Colonic mucosa (tissue), 4 donors: ENCODE measurements at regions not wholly inside any gene's neighbourhood (a gene's known extent, or its start where the extent isn't known, plus 50 kb on each side); places are given as distances from the start of the nearest gene placed in this dataset.

Experiments used
- DNase-seq: peaks from one replicate; pipeline ENCODE4 v3.0.0-alpha.2; 2020
- H3K27ac ChIP-seq: fragments of 200-600 bp; one replicate; pipeline ENCODE4 v1.8.0; 2021
- H3K27me3 ChIP-seq: fragments of 200-600 bp; one replicate; pipeline ENCODE4 v1.8.0; 2021
- H3K36me3 ChIP-seq: fragments of 200-600 bp; one replicate; pipeline ENCODE4 v1.8.0; 2021
- H3K4me1 ChIP-seq: fragments of 200-600 bp; one replicate; pipeline ENCODE4 v1.8.0; 2021; ENCODE audit warnings: mild to moderate bottlenecking
- H3K4me3 ChIP-seq: fragments of 200-600 bp; one replicate; pipeline ENCODE4 v1.8.0; 2021
- H3K9ac ChIP-seq, 2 donors: one replicate each; pipeline ENCODE4 v1.7.0; 2013; ENCODE audit warnings: control low read depth in 2 of 2, low read depth in 2 of 2, low read length in 2 of 2
- H3K9me3 ChIP-seq: fragments of 200-600 bp; one replicate; pipeline ENCODE4 v1.8.0; 2021
- intact Hi-C: fragments of 100-400 bp; cut with DNase I; formaldehyde crosslinking; loops from one replicate; pipeline ENCODE4 v1.14.1; 2022
- TF ChIP-seq, protein P1 (sequence below): fragments of 200-600 bp; IDR thresholded peaks from one replicate; pipeline ENCODE4 v1.8.0; 2022; ENCODE audit warnings: antibody characterized with exemption, mild to moderate bottlenecking
- donor health status: healthy.
- donor health status: DM: no; HTN: no; CAD: no.
- donor health status: DM: no; HTN: no; CAD: no.

DNA sequence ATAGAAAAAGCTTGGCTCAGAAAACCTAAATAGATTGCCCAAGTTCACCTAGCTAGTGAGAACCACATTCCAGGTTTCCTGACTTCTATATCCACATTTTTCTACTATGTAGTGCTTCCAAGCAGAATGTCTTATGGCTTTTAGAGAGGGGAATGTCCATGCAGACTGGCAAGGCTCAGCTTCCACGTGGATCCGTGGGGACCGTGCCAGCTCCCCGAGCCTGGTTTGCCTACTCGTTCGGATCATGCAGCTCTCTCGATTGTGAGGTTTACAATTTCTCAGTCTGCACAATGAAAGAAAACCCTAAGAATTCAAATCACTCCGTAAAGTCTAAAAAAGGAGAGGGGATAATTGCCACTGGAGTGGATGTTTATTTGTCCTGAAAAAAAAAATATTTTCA, 256.5 kb upstream of the NR4A3 start:
- Histone ChIP-seq H3K9me3 (no peaks in the 10 kb centered on the region), H3K36me3 (no peaks in the 10 kb centered on the region), H3K4me1 (no peaks in the 10 kb centered on the region), H3K27me3 (no peaks in the 10 kb centered on the region), H3K9ac (no peak overlapping the region), H3K4me3 (no peak overlapping the region), H3K27ac (no peak overlapping the region)
- DNase-seq, result no peak
- intact Hi-C loops, result no loop called here
- TF ChIP-seq, protein P1, sequence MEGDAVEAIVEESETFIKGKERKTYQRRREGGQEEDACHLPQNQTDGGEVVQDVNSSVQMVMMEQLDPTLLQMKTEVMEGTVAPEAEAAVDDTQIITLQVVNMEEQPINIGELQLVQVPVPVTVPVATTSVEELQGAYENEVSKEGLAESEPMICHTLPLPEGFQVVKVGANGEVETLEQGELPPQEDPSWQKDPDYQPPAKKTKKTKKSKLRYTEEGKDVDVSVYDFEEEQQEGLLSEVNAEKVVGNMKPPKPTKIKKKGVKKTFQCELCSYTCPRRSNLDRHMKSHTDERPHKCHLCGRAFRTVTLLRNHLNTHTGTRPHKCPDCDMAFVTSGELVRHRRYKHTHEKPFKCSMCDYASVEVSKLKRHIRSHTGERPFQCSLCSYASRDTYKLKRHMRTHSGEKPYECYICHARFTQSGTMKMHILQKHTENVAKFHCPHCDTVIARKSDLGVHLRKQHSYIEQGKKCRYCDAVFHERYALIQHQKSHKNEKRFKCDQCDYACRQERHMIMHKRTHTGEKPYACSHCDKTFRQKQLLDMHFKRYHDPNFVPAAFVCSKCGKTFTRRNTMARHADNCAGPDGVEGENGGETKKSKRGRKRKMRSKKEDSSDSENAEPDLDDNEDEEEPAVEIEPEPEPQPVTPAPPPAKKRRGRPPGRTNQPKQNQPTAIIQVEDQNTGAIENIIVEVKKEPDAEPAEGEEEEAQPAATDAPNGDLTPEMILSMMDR, result no peak

DNA sequence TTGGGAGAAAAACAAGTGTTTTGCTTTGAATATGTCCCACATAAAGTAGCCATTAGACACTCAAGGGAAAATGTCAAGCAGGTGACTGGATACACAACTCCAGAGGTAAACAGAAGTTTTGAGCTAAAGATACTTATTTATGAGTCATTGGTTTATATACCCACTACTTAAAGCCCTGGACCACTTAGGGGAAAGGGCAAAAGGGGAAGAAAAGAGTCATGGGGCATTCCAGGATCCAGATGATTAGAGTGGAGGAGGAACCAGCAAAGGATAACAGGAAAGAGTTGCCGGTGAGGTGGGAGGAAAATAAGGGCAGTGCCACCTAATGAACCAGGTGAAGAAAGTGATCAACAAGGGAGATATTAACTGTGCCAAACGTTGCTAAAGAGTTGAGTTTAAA, 254.2 kb upstream of the NR4A3 start:
- intact Hi-C loops, result no loop called here
- H3K9me3 ChIP-seq, result no peaks in the 10 kb centered on the region
- no peaks in the 10 kb centered on the region for H3K4me1 ChIP-seq
- no peak overlapping the region for H3K9ac ChIP-seq
- H3K4me3 ChIP-seq, result no peak overlapping the region
- H3K27ac ChIP-seq, result no peak overlapping the region
- no peak for DNase-seq
- no peaks in the 10 kb centered on the region for H3K36me3 ChIP-seq
- TF ChIP-seq, protein P1, result no peak
- no peaks in the 10 kb centered on the region for H3K27me3 ChIP-seq

DNA sequence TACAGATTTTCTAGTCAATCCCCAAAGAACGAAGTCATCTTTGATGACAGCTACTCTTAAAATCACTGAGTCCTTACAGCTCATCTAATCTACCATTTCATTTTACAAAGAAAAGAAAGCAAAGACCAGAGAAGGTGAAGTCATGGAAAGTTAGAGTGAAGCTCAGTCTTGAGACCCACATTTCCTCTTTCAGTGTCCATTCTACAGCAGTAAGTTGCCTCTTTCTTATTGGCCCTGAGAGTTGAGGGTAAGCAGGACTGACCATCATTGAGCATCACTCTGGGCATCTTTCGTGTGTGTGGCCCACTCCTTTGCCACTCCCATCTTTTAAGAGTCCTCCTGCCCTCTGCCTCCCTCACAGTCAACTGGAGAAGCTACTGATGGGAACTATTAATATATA, 251.8 kb upstream of the NR4A3 start:
- TF ChIP-seq, protein P1, result no peak
- Histone ChIP-seq H3K36me3 (no peaks in the 10 kb centered on the region), H3K27me3 (no peaks in the 10 kb centered on the region), H3K9ac (no peak overlapping the region), H3K4me3 (no peak overlapping the region), H3K4me1 (no peaks in the 10 kb centered on the region), H3K27ac (no peak overlapping the region), H3K9me3 (no peaks in the 10 kb centered on the region)
- intact Hi-C loops, result no loop called here
- no peak for DNase-seq

DNA sequence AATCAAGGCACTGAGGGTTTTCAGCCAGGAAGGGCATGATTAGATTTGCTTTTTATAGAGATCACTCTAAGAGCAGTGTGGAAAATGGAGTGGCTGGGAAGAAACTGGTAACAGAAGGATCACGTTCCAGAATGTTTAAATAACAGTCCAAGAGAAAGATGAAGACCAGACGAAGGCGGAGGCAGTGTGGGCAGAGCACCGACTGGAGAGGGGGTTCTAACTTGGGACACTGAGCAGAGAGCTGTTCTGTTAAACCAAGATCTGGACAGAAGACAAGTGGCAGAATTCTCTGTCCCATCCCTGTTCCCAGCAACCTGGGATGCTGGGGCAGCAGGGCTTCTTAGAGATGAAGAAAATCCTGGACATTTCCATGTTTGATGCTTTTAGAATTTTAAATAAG, 249.1 kb upstream of the NR4A3 start:
- intact Hi-C loops, result no loop called here
- H3K27ac ChIP-seq, result no peak overlapping the region

DNA sequence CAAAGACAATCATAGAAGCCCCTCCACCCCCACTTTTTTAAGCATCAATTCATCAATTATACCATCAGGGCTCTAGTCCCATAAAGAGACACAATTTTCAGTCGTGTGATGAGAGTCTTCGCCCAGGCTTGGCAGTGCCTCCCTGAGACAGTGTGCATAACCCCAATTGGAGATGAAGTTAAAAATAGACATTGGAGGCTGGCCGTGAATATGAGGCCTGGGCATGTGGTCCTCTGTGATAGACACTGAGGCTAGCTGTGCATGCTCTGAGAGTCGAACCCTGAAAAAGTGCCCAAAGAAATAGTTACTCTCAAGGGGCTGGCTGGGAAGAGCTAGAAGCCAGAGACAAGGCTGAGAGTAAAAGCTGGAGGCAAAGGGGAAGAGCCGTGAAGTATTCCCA, 248.6 kb upstream of the NR4A3 start:
- H3K9me3 ChIP-seq, result no peaks in the 10 kb centered on the region
- no peak overlapping the region for H3K27ac ChIP-seq
- TF ChIP-seq, protein P1, result no peak
- no peaks in the 10 kb centered on the region for H3K4me1 ChIP-seq
- no peaks in the 10 kb centered on the region for H3K27me3 ChIP-seq
- H3K36me3 ChIP-seq, result no peaks in the 10 kb centered on the region
- no peak overlapping the region for H3K9ac ChIP-seq
- intact Hi-C loops, result no loop called here
- no peak overlapping the region for H3K4me3 ChIP-seq
- no peak for DNase-seq

More for the DNA sequence above, 249.1 kb upstream of the NR4A3 start:
- Histone ChIP-seq H3K27me3 (no peaks in the 10 kb centered on the region), H3K36me3 (no peaks in the 10 kb centered on the region), H3K4me3 (no peak overlapping the region), H3K4me1 (no peaks in the 10 kb centered on the region), H3K9me3 (no peaks in the 10 kb centered on the region), H3K9ac (no peak overlapping the region)
- TF ChIP-seq, protein P1, result no peak
- no peak for DNase-seq

DNA sequence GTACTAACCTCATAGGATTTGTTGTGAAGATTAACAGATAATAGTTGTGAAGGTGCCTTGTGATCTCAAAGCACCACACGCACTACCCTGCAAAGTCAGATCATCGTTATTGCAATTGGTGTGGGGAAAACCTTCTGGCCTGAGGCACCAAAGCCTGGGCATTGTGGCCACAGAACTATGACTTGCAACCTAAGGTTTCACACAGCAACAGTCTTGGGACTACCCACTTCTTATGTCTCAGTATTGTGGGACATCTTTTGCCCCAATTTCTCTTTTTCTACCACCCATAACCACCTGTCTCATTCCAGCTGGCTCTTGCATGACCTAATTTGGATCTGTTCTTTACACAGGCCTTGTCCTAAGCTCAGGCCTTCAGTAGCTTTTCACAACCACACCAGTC, 247.8 kb upstream of the NR4A3 start:
- no peak for DNase-seq
- Histone ChIP-seq H3K27ac (no peak overlapping the region), H3K9me3 (no peaks in the 10 kb centered on the region), H3K4me1 (no peaks in the 10 kb centered on the region), H3K36me3 (no peaks in the 10 kb centered on the region), H3K27me3 (no peaks in the 10 kb centered on the region), H3K9ac (no peak overlapping the region), H3K4me3 (no peak overlapping the region)
- TF ChIP-seq, protein P1, result no peak
- intact Hi-C loops, result no loop called here
